ENCODE measurements at regions not wholly inside any gene's neighbourhood (a gene's known extent, or its start where the extent isn't known, plus 50 kb on each side); places are given as distances from the start of the nearest gene placed in this dataset.
"Not testable (repeated sequence)": the region's sequence is repeated elsewhere in the genome, so short reads cannot be mapped to it uniquely, and the experiment has no call there.

- DNase-seq: not testable (repeated sequence)
These were observed 130.5 kb upstream of the ZNF469 start for GRCh38 chr16:88252057-88252794.

- DNase-seq: not testable (repeated sequence)
These were observed 124.6 kb upstream of the ZNF469 start for GRCh38 chr16:88258141-88258540.

DNA sequence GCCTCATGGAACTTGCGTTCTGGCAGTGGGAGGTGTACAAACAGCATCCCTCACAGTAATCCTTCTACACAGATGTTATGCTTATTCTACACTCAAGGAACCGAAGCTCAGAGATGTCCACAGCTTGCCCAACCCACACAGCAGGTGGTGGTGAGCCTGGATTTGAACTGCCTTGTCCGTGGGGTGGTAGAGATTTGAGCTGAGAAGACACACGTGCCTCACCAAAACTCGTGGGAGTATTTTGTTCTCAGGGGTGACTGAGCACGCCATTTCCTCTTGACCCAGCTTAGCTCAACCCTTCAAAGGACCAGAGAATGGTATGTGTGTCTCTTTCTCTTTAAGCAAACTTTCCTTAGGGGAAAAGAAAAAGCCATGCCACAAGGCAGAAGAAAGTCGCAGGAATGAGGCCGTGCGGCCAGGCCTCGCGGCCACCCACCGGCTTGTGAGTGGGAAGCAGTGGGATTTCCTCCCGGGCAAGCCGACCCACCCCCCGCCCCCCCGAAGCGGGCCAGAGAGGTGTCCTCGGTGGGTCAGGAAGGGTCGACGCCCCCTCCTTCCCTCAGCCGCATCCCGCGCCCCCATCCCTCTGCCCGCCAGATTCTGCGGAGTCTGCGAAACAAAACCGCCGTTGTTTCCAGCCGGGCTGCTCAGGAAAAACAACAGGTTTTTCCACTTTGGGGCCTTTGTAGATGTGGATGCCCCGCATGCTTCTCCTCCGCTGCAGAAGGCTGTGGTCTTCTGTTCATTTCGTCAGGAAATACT, 123.8 kb upstream of the ZNF469 start:
- DNase-seq: not testable (repeated sequence)

GRCh38 chr16:88259538-88259937, 123.2 kb upstream of the ZNF469 start:
- not testable (repeated sequence) for DNase-seq

DNA sequence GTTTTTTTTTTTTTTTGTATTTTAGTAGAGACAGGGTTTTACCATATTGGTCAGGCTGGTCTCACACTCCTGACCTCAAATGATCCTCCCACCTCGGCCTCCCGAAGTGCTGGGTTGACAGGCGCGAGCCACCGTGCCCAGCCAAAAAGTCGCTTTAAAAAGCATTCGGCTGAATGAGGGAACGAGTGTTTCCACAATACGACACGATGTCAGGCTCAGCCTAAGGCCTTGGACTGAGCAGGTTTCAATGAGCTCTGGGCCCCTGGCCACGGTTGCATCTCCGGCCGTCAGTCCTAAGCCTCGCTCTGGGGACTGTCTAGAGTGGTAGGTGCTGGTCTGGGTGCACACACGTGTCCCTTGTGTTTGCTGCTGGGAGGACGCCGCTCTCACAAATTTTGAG, 122.6 kb upstream of the ZNF469 start:
- not testable (repeated sequence) for DNase-seq

DNA sequence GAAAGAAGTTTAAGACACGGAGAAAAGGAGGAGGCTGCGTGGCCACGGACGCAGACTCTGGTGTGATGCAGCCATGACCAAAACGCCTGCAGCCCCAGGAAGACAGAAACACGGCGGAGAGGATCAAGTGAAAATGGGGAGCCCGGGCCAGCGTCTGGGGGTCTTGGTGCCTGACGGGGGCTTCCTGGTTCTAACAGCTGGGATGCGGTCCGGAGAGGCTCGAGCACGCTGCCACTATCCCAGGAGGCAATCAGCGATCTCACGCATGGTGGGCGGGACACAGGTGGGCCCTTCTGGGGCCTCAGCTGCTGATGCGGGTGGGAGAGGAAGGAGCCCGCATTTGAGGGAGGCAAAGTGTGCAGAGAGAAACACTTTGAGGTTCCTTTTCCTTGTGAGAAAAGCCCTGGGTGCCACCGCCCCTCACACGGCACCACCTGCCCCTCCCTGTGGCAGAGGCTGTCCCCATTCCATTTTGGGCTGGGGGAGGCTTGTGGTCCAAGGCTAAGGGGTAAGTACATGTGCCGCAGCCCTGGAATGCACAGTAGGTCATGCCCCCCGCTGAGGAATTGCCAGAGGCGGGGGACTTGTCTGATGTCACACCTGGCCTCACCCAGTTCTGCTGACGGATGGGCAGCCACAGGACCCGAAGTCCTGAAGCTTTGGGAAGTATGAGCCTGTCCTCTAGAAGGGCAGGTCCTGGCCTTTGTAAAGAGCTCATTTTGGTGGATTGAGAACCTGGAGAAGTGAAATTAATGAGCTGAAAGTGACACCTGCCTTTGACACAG, 121.7 kb upstream of the ZNF469 start:
- not testable (repeated sequence) for DNase-seq

DNA sequence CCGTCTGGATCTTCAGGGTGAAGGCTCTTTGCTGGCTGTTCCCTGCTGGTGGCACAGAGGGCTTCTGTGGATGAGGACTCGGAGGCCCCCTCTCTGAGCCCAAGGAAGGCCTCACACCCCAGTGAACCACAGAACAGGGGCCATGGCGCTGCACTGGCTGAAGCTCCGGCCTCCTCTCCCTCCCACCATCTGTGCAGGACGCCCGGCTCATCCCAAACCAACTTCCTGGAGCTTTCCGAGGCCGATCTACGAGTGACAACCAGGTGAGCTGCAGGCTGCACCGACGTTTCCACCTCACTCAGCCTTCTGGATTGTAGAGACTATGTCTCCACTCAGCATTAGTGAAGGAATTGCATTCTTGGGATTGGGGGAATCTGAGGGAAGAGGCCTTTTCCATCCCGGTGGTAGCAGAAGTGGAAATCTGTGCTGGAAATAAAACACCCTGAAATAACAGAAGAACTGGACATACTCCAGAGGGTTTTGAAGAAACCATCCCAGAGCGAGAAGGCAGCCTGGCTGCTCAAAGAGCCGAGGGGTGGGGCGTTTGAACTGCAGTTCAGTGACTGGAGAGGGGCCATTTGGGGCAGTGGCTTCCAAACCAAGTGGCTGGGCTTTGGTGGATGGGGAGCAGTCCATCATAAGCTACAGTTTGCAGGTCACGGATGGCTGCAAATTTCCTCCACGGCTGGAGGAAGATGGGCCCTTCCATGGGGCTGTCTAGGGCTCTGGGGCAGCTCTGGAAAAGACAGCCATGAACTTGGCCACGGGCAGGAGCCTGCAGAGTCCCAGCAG, 120.7 kb upstream of the ZNF469 start:
- not testable (repeated sequence) for DNase-seq

GRCh38 chr16:88262858-88263563, 119.7 kb upstream of the ZNF469 start:
- not testable (repeated sequence) for DNase-seq

GRCh38 chr16:88263681-88264287, 119.0 kb upstream of the ZNF469 start:
- not testable (repeated sequence) for DNase-seq

- peak; percentile 87 for DNase-seq
These were observed 118.0 kb upstream of the ZNF469 start for GRCh38 chr16:88264641-88265285.

GRCh38 chr16:88265286-88265938, 117.3 kb upstream of the ZNF469 start:
- DNase-seq: not testable (repeated sequence)

- not testable (repeated sequence) for DNase-seq
These were observed 116.7 kb upstream of the ZNF469 start for GRCh38 chr16:88266036-88266435.

- DNase-seq: not testable (repeated sequence)
These were observed 115.7 kb upstream of the ZNF469 start for GRCh38 chr16:88266935-88267551.

GRCh38 chr16:88268186-88268970, 114.4 kb upstream of the ZNF469 start:
- not testable (repeated sequence) for DNase-seq

DNA sequence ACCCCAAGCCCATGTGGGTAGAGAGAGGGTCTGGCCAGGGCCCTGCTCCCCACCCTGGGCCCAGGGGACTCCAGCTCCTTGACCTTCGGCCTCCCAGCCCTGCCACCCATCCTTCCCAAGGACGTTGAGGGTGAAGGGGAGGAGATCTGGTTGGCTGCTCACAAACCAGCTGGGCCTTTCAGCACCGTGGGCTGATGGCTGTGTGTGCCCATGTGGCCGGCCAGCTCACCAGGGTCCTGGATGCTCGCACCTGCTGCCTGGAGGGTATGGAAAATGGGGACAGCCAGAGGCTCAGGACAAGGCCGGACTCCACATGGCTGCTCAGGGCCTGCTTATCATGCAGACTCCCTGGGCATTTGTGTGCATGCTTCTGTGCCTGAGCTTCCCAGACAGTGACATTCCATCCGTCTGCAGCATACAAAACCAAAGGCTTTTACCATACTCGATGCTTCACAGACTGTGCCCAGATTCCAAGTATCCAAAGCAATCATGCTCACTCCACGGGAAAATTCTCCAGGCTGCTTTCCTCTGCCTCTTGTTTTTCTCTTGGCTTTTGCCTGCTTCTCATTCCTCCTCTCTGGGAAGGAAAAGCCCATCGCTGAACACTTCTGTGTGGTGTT, 112.5 kb upstream of the ZNF469 start:
- DNase-seq: not testable (repeated sequence)

DNA sequence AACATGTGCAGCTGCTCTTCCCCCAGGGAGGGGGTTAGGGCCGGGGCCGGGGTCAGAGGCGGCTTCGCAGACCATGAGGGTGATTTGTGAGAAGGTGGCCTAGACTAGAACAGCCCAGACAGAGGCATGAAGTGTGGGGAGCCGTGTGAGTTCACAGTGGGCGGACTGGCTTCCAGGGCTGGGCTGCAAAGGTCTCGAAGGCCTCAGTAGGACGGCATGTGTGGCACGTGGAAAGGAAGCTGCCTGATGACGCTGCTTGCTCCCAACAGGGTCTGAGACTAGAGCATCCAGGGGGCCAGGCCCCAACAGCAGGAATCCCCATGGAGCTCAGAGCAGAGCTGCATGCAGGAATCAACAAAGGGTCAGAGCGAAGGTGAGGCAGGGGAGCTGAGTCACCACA, 111.5 kb upstream of the ZNF469 start:
- DNase-seq: not testable (repeated sequence)

DNA sequence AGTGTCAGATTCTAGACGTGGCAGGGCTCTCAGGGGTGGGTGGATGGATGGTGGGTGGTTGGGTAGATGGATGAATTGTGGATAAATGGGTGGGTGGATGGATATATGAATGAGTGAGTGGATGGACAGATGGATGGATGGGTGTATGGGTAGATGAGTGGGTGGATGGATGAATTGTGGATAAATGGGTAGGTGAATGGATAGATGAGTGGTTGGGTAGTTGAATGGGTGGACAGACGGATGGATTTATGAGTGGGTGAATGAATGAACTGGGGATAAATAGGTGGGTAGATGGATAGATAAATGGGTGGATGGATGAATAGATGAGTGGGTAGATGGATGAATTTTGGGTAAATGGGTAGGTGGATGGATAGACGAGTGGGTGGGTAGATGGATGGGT, 111.0 kb upstream of the ZNF469 start:
- DNase-seq: not testable (repeated sequence)

GRCh38 chr16:88272437-88272836, 110.3 kb upstream of the ZNF469 start:
- DNase-seq: not testable (repeated sequence)
